HG02884 (cell line): ENCODE measurements at regions not wholly inside any gene's neighbourhood (a gene's known extent, or its start where the extent isn't known, plus 50 kb on each side); places are given as distances from the start of the nearest gene placed in this dataset.
"Not testable (repeated sequence)": the region's sequence is repeated elsewhere in the genome, so short reads cannot be mapped to it uniquely, and the experiment has no call there.

Source experiments
- ATAC-seq: cut with Tn5 transposase; IDR thresholded peaks from one replicate; pipeline ENCODE4 v1.9.1; 2021; ENCODE audit warnings: mild to moderate bottlenecking, moderate library complexity; ENCODE audit not compliant: unreplicated experiment

DNA sequence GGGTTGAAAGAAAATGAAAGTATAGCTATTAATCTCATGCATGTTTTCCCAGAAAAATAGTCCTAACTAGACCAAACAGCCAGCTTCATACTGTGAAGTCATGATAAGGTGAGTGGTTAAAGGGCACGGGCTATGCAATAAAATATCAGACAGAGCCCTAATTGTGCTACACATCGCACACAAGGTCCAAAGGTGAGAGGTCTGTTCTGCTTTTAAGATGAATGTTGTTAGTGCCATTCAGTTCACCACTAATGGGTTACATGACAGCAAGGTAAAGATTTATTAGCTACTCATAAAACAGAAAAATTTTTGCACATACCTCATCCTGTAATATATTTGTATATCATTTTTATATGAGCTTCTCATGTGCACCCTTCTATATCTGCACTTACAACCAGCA lies 105.0 kb upstream of the STK17B start:
- ATAC-seq: no peak

DNA sequence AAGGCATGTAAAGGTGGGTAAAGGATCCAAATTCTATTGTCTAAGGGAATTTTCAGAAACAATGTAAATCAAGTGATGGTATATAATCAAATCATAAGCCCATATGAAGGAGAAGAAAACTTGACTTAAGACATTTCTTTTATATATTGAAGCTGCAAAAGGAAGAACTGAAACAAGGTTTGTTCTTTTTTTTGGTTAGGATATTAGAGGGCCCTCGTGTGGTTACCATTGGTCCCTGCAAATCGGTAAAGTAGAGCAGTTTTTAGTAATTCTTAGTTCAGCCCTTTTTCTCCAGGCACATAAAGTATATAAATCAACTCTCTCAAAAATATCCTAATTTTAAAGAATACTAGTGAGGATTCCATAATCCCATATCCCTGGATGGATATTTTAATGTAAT lies 105.6 kb upstream of the STK17B start:
- ATAC-seq: no peak

DNA sequence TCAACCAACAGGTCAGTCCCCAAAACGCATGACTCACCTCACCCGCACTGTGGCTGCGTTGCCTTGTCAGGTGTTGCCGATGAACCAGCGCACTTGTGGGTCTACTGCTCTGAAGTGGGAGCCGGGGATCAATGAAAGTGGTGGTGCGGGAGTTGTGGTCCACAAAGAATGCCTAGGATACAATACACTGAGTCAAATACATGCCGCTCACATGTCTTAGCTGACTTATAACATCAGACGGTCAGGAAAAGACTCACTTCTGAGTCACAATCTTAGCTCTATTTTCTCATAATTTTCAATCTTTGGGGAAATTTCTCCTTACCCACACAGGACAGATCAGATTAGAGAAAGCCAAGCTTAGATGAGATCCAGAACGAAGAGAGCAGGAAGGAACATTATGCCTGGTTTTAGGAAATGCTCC lies 107.1 kb upstream of the STK17B start:
- ATAC-seq: no peak

DNA sequence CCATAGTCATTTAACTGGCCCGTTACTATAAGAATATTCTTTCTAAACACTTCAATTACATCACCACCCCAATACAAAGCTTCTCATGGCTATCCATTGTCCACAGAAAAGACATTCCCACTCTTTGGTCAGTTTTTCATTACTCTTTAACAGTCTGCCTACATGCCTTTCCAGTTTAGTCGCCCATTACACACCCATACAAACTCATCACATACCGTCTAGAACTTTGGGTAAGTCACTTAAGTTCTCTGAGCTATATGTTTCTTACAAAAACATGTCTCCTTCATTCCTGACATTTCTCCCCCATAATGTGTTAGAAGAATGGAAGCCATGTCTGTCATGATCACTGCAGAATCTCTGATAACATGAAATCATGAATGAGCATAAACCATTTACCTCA lies 108.2 kb upstream of the STK17B start:
- no peak for ATAC-seq

DNA sequence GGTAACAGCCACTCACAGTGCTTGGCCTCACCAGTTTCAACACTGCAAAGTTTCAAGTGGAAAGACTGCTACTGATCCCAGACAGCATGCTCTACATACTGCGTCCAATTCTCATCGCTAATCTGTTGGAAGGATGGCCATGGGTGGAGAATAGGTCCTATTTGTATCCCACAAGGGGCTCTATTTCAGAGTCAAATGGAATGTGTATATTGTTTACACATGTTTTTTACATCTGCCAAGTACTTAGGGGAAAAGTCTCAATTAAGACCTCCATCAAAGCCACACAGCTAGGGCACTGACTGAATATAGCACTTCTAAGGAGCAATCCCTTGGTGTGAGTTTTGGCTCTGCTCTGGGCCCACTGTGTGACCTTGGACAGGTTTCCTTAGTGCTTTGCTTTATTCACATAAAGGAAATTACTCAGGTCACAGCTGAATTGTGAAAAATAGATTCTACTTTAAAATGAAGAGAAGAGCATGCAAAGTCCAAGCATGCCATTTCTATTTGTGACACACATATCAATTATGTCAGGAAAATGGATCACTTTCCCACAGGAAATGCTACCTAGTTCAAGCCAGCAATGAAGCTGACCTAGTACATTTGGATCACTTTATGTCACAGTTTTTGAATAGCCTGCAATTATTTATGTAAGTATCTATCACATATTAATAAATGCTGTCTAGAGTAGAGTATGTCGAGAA lies 112.9 kb upstream of the STK17B start:
- ATAC-seq: no peak

DNA sequence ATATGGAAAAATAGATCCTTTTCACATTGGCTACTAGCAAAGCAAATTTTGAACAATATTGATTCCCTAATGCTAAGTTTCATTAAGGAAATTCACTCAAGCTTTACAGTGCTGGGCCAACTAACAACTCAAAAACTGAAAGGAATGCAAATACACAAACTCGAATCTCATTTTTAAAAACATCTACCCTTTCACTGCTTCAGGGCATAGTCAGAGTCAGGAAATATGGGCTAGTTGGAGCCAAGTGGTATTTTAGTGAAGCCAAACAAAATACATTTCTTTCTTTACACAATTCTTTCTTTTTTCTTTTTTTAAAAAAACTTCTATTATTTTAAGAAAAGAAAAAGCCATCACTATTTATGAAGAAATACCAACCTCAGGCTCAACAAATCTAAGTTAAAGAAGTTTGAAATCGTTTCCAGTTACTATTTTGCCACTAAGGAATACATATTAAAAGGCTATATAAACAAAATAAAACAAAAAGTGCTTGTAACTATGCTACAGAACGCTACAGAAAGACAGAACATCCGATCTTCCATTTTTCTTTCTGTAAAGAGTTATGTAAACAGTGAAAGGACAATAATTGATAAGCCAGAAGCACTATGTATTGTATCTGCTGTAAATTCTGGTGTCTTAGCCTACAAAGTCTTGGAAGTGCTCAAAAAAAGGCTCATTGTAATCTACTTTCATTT lies 113.6 kb upstream of the STK17B start:
- ATAC-seq: no peak

DNA sequence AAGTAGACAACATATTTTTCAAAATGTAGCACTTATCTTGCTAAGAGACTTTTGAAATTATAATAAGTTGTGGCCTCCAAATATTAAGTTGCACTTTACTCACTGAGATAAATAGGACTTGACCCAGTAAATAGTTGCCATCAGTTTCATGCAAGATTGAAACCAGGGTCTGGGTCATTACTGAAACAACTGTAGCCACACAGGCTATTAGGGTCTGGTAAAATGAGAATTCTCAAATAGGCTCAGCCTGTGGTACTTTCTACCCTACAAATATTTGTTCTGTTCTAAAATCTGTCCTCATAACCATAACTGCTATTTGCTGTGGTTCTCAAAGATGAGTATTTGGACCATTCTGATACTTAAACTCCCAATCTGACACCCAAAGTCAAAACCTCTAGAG lies 115.4 kb upstream of the STK17B start:
- no peak for ATAC-seq

DNA sequence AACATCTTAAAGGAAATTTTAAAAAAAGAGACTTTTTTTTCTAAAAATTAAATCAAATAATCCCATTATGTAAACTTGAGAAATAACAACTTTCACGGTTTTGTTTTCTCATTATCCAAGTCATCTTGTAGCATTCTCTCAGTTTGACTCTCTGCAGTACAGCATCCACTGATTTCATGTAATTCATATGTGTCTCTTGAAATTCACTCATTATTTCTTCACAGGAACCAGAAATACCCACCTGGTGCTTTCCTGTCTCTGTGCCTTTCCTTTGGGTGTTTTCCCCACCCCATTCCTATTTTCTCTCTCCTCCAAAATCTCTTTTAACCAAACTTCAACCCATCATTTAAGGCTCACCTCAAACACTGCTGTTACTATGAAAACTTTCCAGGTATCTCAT lies 116.1 kb upstream of the STK17B start:
- no peak for ATAC-seq

DNA sequence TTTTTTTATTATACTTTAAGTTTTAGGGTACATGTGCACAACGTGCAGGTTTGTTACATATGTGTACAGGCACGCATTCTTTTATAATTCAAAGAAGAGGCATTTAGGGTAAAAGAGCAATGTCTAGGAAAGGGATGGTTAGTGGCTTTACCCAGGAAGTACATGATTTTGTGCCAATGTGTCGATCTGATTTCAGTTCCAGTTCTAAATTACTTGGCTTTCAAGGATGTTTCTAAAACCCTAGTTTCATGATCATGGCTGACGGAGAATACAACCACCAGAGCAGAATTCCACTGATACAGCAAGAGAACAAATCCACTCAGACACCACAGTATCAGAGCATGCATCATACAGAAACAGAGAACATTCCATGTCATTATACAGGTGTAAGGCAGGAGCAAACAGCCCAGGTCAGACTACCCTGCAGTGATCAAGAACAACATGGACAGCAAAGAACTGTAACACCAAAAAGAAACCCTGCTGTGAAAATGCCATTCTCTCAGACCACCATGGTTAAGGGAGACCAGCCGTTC lies 116.7 kb upstream of the STK17B start:
- ATAC-seq: no peak

DNA sequence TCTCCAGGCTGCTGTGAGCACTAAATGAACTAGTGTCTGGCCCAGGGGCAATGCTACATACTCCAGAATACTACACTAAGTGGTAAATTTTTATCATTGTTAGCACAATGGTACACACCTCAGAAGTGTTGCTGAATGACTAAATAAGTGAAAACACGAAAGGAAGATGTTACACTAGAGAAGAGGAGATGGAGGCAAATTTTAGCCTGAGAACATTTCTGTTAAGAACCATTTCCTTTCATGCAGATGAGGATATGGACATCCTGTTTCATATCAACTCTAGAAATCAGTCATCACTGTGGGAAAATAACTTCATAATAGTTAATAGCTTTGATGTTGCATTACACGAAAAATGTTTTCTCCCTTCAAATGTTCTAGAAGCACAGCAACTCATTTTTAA lies 117.6 kb upstream of the STK17B start:
- ATAC-seq: peak; percentile 40

DNA sequence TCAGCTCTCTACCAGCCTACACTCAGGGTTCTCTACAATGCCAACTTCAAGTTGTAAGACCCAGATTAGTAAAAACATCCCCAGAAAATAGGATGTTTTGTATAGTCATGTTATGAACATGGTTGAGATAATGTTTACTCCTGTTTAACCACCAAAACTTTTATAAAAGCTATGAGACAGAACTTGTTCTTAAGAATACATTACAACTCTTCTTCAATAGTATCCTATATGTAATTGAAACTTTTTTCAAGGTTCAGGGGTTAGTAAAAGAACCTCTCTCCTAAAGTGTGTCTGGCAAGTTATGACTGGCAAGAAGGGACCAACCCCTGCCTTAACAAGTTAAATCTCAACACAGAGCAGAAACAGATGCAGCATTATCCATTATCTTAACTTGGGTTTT lies 118.8 kb upstream of the STK17B start:
- ATAC-seq: no peak

DNA sequence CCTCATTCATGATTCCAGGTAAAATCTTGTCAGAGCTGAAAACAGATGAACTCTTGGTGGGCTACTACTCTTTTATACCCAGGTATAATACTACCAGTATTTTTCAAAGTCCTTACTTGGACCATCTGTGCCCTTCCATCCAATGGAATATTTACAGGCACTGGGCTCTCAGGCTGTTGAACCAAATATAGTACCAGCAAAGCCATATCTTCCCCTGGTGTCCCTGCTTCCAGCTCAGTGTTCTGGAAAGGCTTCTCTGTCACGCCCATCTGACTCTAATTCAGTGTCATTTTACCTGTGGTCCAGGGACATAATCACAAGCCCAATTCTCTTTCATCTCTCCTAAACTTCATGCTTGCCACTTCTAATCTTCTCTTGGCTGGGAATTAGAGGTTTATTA lies 119.2 kb upstream of the STK17B start:
- ATAC-seq: no peak

DNA sequence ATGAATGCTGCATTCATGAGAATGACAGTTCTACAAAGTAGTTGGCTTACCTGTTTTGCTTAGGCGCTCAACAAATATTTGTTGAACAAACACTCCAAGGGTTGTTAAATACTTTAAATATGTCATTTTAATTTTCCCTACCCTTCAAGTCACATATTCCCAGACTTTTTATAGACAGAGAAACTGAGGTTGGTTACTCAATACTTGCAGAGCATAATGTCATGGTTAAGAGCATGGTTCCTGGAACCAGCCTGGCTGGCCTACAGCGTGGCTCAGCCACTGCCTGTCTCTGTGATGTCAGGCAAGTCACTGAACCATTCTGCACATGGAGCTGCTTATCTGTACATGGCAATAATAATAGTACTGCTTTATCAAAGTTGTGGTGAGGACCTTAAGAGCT lies 120.0 kb upstream of the STK17B start:
- no peak for ATAC-seq

DNA sequence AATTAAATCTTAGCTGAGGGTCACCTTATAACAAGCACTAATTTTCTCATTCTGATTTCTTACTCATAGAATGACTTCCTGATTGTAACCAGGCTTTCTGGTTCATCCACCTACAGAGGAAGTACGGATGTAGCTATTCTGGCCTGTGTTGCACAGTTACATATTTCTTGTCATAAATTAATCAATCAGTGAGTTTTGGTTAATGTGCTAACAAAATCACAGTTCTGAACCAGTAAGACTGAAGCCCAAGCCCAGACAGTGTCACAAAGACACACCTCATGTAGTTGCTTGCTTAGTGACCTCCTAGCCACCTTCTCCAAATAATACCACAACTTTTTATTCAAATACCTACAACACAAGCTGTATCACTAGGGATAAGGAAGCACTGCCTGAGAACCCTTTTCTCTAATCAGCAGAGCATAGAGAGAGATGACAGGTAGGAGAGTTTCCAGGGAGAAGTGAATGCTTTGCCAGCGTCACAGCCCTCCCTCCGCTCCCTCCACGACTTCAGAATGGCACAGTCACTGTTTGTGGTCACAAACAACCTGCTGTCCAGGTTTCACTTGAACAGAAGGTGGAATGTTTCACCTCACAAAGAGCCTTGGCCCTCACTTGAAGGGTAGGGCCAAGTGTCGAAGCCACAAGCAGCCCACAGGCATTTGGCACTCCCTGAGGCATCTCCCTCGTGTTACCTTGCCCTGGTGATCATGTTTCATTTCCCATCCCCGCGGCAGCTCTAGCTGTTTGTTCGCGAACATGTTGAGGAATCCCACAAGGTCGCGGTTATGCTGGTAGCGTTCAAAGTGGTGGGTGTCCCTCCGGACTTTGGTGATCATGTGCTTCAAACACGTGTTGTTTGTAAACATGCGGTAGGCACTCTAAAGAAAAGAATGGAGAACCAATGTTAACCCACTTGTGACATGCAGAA lies 120.8 kb upstream of the STK17B start:
- no peak for ATAC-seq

DNA sequence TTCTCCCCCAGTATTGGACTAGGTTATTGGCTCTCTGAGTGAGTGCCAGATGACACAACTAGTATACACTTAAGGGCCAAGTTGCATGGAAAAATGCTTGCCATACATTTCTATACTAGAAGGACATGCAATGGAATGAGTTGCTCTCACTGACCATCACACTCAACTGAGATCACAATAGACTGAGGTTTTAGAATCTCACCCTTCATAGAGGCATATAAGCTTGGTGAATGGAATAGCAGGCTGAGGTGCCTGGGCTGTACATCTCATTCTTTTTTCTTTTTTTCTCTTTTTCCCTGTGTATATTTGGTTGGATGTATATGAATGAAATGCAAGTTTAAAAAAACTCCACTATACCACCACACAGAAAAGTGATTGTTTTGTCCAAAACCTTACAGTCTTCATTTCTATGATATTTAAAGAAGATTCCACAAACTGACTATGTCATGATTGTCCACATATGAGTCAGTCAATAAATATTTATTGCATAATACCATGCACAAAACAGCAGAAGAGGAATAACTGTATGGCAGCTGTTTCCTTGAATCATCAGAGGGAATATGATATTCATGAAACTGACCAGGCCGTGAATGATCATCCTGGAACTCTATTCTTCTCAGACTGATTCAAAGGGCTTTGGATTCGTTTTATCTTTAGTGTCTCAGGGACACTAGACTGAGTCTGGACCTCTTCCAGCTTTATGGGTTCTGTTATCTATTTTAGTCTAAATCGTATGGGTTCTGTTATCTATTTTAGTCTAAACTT lies 122.6 kb upstream of the STK17B start:
- ATAC-seq: no peak

DNA sequence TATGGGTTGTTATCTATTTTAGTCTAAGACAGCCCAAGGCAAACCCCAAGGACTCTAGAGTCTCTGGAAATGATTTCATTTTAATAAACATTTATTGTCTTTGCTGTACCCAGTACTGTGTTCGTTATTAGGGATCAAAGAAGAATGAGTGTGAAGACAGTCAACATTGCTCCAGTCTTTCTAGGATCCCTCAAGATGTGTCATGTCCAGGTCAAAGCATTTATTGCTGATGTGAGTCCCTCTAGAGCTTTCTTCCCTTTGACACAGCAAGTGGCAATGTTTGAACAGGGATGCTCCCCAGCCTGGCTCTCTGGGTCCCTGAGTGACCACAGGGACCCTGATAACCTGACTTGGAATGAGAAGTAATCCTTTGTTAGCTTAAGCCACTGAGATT lies 123.1 kb upstream of the STK17B start:
- no peak for ATAC-seq

DNA sequence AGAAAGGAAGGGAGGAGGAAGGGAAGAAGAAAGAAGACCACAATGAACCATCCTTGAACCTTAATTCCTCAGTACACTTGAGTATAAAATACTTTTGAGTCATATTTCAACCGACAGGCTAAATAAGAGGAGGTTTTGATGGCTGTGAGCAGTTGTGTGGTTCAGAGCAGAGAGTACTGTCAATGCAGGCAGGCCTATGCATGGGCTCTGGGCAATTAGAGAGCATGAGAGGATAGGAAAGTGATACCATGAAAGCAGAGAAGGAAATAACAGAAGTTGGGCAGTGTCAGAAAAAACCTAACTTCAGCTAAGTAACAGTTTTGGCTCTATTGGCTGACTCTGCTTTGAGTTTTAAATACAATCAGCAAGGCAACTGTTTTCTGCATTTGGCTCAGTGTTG lies 123.6 kb upstream of the STK17B start:
- ATAC-seq: no peak

DNA sequence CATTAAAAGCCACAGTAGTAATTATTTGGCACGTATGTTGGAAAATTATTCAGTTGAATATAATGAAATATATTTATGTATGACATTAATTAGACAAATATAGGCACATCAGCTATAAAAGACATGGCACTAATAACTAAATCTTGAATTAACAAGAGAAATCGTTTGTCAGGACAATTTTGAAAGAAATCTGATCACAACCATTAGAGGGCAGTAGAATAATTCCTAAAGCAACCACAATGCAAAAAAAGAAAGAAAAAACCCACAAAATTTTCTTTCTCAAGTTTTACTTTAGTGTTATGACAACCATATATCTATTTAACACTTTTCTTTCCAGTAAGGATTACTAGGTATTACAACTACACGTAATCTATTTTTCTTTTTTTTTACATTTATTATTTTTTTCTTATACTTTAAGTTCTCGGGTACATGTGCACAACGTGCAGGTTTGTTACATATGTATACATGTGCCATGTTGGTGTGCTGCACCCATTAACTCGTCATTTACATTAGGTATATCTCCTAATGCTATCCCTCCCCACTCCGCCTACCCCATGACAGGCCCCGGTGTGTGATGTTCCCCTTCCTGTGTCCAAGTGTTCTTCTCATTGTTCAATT lies 126.8 kb upstream of the STK17B start:
- ATAC-seq: not testable (repeated sequence)

DNA sequence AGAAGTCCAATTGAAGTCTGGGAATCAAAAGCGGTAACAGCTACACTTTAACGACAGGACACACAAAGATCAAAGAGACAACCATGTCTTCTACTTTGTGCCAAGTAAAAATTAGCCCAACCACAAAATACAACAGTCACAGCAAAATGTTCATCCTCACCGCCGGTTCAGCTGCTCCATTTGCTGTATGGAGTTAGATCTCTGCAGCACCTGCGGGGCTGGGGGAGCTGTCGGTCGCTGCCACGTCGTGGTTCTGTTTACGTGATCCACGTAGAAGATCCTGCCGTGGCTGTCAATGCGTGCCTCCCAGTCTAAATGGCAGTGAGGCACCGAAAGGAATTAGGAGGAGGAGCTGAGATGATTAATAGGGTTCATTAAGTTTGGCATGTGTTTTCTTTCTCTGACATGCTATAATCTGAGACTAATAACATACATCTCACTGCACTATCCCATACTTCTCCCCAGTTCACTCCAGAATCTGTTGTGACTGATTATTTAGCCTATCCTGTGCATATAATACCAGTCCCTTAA lies 136.5 kb upstream of the STK17B start:
- ATAC-seq: no peak

DNA sequence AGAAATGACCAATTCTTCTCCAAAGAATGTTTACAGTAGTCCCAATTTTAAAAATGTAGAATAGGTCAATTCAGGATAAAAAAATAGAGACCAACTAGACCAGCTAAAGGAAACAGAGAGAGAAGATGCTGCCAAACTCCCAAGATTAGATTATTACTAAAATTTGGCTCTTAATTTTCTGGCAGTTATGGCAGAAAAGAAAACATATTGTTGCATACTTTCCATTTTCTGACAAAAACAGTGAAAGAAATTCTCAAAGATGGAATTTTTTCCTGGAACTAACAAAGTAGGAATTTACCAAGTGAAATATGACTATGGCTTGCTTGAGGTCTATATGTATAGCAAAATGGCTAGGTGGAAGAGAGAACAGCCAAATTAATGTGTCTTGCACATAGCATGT lies 138.3 kb upstream of the STK17B start:
- ATAC-seq: no peak
